ENCODE measurements at regions not wholly inside any gene's neighbourhood (a gene's known extent, or its start where the extent isn't known, plus 50 kb on each side); places are given as distances from the start of the nearest gene placed in this dataset.

- Histone ChIP-seq H3K27ac (ENCODE audit: insufficient read depth, low read length) (no peak overlapping the region), H2BK15ac (ENCODE audit: low read depth, low read length) (no peak overlapping the region), H3K4me2 (ENCODE audit: low read depth, low read length) (no peak overlapping the region), H2AK5ac (ENCODE audit: low read depth, low read length) (no peak overlapping the region), H3K9ac (ENCODE audit: low read depth, low read length) (no peak overlapping the region), H3K9me3 (ENCODE audit: control insufficient read depth, insufficient read depth, low read length) (no peaks in the 10 kb centered on the region), H3K14ac (replicated peaks; ENCODE audit: low read depth, low read length) (no peak overlapping the region), H2AFZ (replicated peaks; ENCODE audit: low read length, poor library complexity) (no peak overlapping the region), H3K4ac (ENCODE audit: low read depth, low read length) (no peak overlapping the region), H2BK20ac (ENCODE audit: low read depth, low read length) (no peak overlapping the region), H2BK120ac (ENCODE audit: low read depth, low read length) (no peak overlapping the region), H3K56ac (ENCODE audit: extremely low read depth, insufficient read depth, low read length) (no peak overlapping the region), H4K8ac (ENCODE audit: low read depth in 2 of 2, low read length in 2 of 2) (no peak overlapping the region), H4K91ac (ENCODE audit: insufficient read depth, low read depth, low read length) (no peak overlapping the region), H3K4me3 (ENCODE audit: insufficient read depth, low read depth, low read length) (no peak overlapping the region), H3K36me3 (ENCODE audit: control insufficient read depth, insufficient read depth, low read length) (no peaks in the 10 kb centered on the region), H4K20me1 (ENCODE audit: insufficient read depth, low read length) (no peaks in the 10 kb centered on the region), H3K9me1 (ENCODE audit: insufficient read depth, low read length) (no peaks in the 10 kb centered on the region), H4K5ac (ENCODE audit: low read depth, low read length) (no peak overlapping the region), H2AK9ac (replicated peaks; ENCODE audit: low read depth, low read length, poor library complexity) (no peak overlapping the region), H3K27me3 (ENCODE audit: control insufficient read depth, insufficient read depth, low read length) (no peaks in the 10 kb centered on the region; the same call in 1 of the 2 replicates), H3K23ac (ENCODE audit: low read depth, low read length) (no peak overlapping the region), H3K4me1 (ENCODE audit: control insufficient read depth, insufficient read depth, low read length) (no peaks in the 10 kb centered on the region), H2BK5ac (ENCODE audit: low read depth, low read length, poor library complexity, severe bottlenecking) (no peak overlapping the region), H3K79me1 (ENCODE audit: low read depth in 1 of 2, low read length in 2 of 2) (no peaks in the 10 kb centered on the region), H3K18ac (ENCODE audit: low read depth, low read length) (no peak overlapping the region)
- ChIA-PET CTCF (no interaction called here), POLR2A (ENCODE audit: unreplicated experiment) (no interaction called here)
- no CpG with 5 or more reads among the region's 2 CpGs for WGBS, 2 experiments (ENCODE audit: extremely low coverage in 2 of 2, insufficient read length in 1 of 2)
- BruUV-seq (replicated peaks): no TSS peak
- DNase-seq: no peak
- no peak for ATAC-seq (ENCODE audit: low read depth)
- dilution Hi-C loops (cut with HindIII; ENCODE audit: low sequenced_read_pairs, unreplicated experiment) (no loop called here), in situ Hi-C loops (cut with MboI; ENCODE audit: low sequenced_read_pairs) (no loop called here), intact Hi-C loops (cut with micrococcal nuclease) (no loop called here)
- no peak for TF ChIP-seq POLR2A (IDR thresholded peaks at IDR 0.05; ENCODE audit: low read depth, low read length)
- TF ChIP-seq, protein P1, sequence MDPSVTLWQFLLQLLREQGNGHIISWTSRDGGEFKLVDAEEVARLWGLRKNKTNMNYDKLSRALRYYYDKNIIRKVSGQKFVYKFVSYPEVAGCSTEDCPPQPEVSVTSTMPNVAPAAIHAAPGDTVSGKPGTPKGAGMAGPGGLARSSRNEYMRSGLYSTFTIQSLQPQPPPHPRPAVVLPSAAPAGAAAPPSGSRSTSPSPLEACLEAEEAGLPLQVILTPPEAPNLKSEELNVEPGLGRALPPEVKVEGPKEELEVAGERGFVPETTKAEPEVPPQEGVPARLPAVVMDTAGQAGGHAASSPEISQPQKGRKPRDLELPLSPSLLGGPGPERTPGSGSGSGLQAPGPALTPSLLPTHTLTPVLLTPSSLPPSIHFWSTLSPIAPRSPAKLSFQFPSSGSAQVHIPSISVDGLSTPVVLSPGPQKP (IDR thresholded peaks at IDR 0.05; ENCODE audit: borderline replicate concordance, low read depth, low read length): no peak
- no peak for TF ChIP-seq CTCF (conservative IDR thresholded peaks at IDR 0.05; ENCODE audit: low read depth, low read length)
- TF ChIP-seq SMC3 (IDR thresholded peaks at IDR 0.05; ENCODE audit: low read depth, low read length): no peak
- TF ChIP-seq RCOR1 (IDR thresholded peaks at IDR 0.05; ENCODE audit: insufficient replicate concordance, low read length): no peak
- TF ChIP-seq USF2 (IDR thresholded peaks at IDR 0.05; ENCODE audit: low read depth, low read length): no peak
- no peak for TF ChIP-seq MAFK (IDR thresholded peaks at IDR 0.05; ENCODE audit: low read depth, low read length)
- no peak for TF ChIP-seq RFX5 (IDR thresholded peaks at IDR 0.05; ENCODE audit: low read depth, low read length)
- TF ChIP-seq RAD21 (IDR thresholded peaks at IDR 0.05; ENCODE audit: low read length): no peak
- no peak for TF ChIP-seq MAZ (IDR thresholded peaks at IDR 0.05; ENCODE audit: borderline replicate concordance, low read depth, low read length)
Measured at GRCh38 chr3:115292131-115292530, 145.0 kb upstream of the ZBTB20 start.
